ENCODE measurements at regions not wholly inside any gene's neighbourhood (a gene's known extent, or its start where the extent isn't known, plus 50 kb on each side); places are given as distances from the start of the nearest gene placed in this dataset.

GRCh38 chr1:222935239-222935900 is 120.5 kb downstream of the DISP1 start:
- intact Hi-C loops (cut with micrococcal nuclease) (no loop called here), in situ Hi-C loops (cut with MboI; ENCODE audit: low sequenced_read_pairs) (no loop called here), dilution Hi-C loops (cut with HindIII; ENCODE audit: low sequenced_read_pairs, unreplicated experiment) (no loop called here)
- Histone ChIP-seq H2BK120ac (ENCODE audit: low read depth, low read length) (no peak overlapping the region), H2AFZ (replicated peaks; ENCODE audit: low read length, poor library complexity) (no peak overlapping the region), H4K20me1 (ENCODE audit: insufficient read depth, low read length) (no peaks in the 10 kb centered on the region), H3K4me2 (ENCODE audit: low read depth, low read length) (no peak overlapping the region), H3K14ac (replicated peaks; ENCODE audit: low read depth, low read length) (no peak overlapping the region), H3K4me1 (ENCODE audit: control insufficient read depth, insufficient read depth, low read length) (no peaks in the 10 kb centered on the region), H3K79me1 (ENCODE audit: low read depth in 1 of 2, low read length in 2 of 2) (no peaks in the 10 kb centered on the region), H3K27me3 (ENCODE audit: control insufficient read depth, insufficient read depth, low read length) (no peaks in the 10 kb centered on the region), H3K9me3 (ENCODE audit: control insufficient read depth, insufficient read depth, low read length) (no peaks in the 10 kb centered on the region), H2AK9ac (replicated peaks; ENCODE audit: low read depth, low read length, poor library complexity) (no peak overlapping the region), H3K18ac (ENCODE audit: low read depth, low read length) (no peak overlapping the region), H3K9ac (ENCODE audit: low read depth, low read length) (no peak overlapping the region), H4K91ac (ENCODE audit: insufficient read depth, low read depth, low read length) (no peak overlapping the region), H4K8ac (ENCODE audit: low read depth in 2 of 2, low read length in 2 of 2) (no peak overlapping the region), H3K27ac (ENCODE audit: insufficient read depth, low read length) (no peak overlapping the region), H3K23ac (ENCODE audit: low read depth, low read length) (no peak overlapping the region), H3K9me1 (ENCODE audit: insufficient read depth, low read length) (no peaks in the 10 kb centered on the region), H2BK15ac (ENCODE audit: low read depth, low read length) (no peak overlapping the region), H4K5ac (ENCODE audit: low read depth, low read length) (no peak overlapping the region), H3K4ac (ENCODE audit: low read depth, low read length) (no peak overlapping the region), H2BK5ac (ENCODE audit: low read depth, low read length, poor library complexity, severe bottlenecking) (no peak overlapping the region), H3K56ac (ENCODE audit: extremely low read depth, insufficient read depth, low read length) (no peak overlapping the region), H2AK5ac (ENCODE audit: low read depth, low read length) (no peak overlapping the region), H3K36me3 (ENCODE audit: control insufficient read depth, insufficient read depth, low read length) (no peaks in the 10 kb centered on the region), H2BK20ac (ENCODE audit: low read depth, low read length) (no peak overlapping the region), H3K4me3 (ENCODE audit: insufficient read depth, low read depth, low read length) (no peak overlapping the region)
- ATAC-seq (ENCODE audit: low read depth), result no peak
- TF ChIP-seq BHLHE40 (IDR thresholded peaks at IDR 0.05; ENCODE audit: low read depth, low read length), result no peak
- no peak for TF ChIP-seq CTCF (conservative IDR thresholded peaks at IDR 0.05; ENCODE audit: low read depth, low read length)
- TF ChIP-seq RFX5 (IDR thresholded peaks at IDR 0.05; ENCODE audit: low read depth, low read length), result no peak
- TF ChIP-seq MAZ (IDR thresholded peaks at IDR 0.05; ENCODE audit: borderline replicate concordance, low read depth, low read length), result no peak
- no peak for TF ChIP-seq CEBPB (IDR thresholded peaks at IDR 0.05; ENCODE audit: low read depth, low read length)
- no peak for TF ChIP-seq POLR2A (IDR thresholded peaks at IDR 0.05; ENCODE audit: low read depth, low read length)
- no peak for TF ChIP-seq MXI1 (IDR thresholded peaks at IDR 0.05; ENCODE audit: borderline replicate concordance, low read depth, low read length)
- TF ChIP-seq FOS (IDR thresholded peaks at IDR 0.05; ENCODE audit: low read depth, low read length), result no peak
- TF ChIP-seq MAFK (IDR thresholded peaks at IDR 0.05; ENCODE audit: low read depth, low read length), result no peak
- TF ChIP-seq USF2 (IDR thresholded peaks at IDR 0.05; ENCODE audit: low read depth, low read length), result no peak
- no peak for TF ChIP-seq ELK1 (IDR thresholded peaks at IDR 0.05; ENCODE audit: borderline replicate concordance, low read depth, low read length)
- no peak for TF ChIP-seq RCOR1 (IDR thresholded peaks at IDR 0.05; ENCODE audit: insufficient replicate concordance, low read length)
- ChIA-PET POLR2A (ENCODE audit: unreplicated experiment) (no interaction called here), CTCF (interaction anchor here (0.6 kb wide), 1 partner anchor 53 kb away, joined by 3 read pairs; no protein-coding TSS in a partner anchor)
- no TSS peak for BruUV-seq (replicated peaks)
- no CpG with 5 or more reads among the region's 3 CpGs for WGBS, 2 experiments (ENCODE audit: extremely low coverage in 2 of 2, insufficient read length in 1 of 2)
- no peak for DNase-seq
